ENCODE measurements at regions not wholly inside any gene's neighbourhood (a gene's known extent, or its start where the extent isn't known, plus 50 kb on each side); places are given as distances from the start of the nearest gene placed in this dataset.
"Not testable (repeated sequence)": the region's sequence is repeated elsewhere in the genome, so short reads cannot be mapped to it uniquely, and the experiment has no call there.

GRCh38 chr4:150008546-150008945, 69.7 kb upstream of the DCLK2 start:
- H3K4me3 ChIP-seq = no peak overlapping the region
- DNase-seq = no peak
- no peaks in the 10 kb centered on the region for H3K9me3 ChIP-seq
- no peaks in the 10 kb centered on the region for H3K36me3 ChIP-seq
- H3K27me3 ChIP-seq = no peaks in the 10 kb centered on the region
- H3K27ac ChIP-seq = no peak overlapping the region
- no peak for TF ChIP-seq CTCF (IDR thresholded peaks at IDR 0.05)
- peaks cover 0 to 56% (median 21%) of the 10 kb centered on the region in 4 donors for H3K4me1 ChIP-seq
- intact Hi-C loops (cut with DNase I; ENCODE audit: low total_unique reads) = loop anchor here (10.0 kb wide), 1 partner anchor 206 kb away; no protein-coding TSS in a partner anchor

GRCh38 chr4:150009533-150009932, 68.7 kb upstream of the DCLK2 start:
- Histone ChIP-seq H3K27me3 (no peaks in the 10 kb centered on the region), H3K4me1 (peaks cover 0 to 46% (median 18%) of the 10 kb centered on the region in 4 donors), H3K36me3 (no peaks in the 10 kb centered on the region), H3K9me3 (no peaks in the 10 kb centered on the region), H3K27ac (no peak overlapping the region), H3K4me3 (no peak overlapping the region)
- intact Hi-C loops (cut with DNase I; ENCODE audit: low total_unique reads) = loop anchor here (10.0 kb wide), 1 partner anchor 205 kb away; no protein-coding TSS in a partner anchor
- no peak for DNase-seq
- TF ChIP-seq CTCF (IDR thresholded peaks at IDR 0.05) = no peak

DNA sequence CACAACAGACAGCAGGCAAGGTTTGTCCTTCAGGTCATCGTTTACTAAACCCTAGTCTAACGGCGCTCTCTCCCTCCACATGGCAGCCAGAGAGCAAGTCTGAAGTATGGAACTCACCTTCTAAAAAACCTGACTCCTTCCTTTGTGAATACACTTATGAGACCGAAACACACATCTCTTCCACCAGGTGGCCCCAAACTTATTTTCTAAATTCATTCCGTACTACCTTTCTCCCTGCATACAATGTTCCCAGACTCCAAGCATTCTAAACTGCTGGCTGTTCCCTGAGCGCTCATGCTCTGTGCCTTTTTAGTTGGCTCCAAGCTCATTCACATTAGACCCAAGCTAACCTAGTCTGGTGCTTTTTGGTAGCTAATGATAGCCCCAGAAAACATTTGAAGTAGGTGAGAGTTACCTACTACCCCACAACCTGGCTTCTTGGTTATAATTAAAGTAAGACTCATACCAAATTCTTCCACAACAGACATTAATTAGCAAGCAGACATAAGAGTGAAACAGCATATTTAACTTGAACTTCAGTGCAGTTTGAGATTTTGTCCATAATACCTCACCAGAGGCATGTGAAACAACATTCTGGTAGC, 67.6 kb upstream of the DCLK2 start:
- peak; percentile 49 to 61 for TF ChIP-seq CTCF (IDR thresholded peaks at IDR 0.05)
- Histone ChIP-seq H3K36me3 (no peaks in the 10 kb centered on the region), H3K9me3 (no peaks in the 10 kb centered on the region), H3K27ac (no peak overlapping the region), H3K4me1 (peaks cover 0 to 35% (median 13%) of the 10 kb centered on the region in 4 donors), H3K27me3 (no peaks in the 10 kb centered on the region), H3K4me3 (no peak overlapping the region)
- intact Hi-C loops (cut with DNase I; ENCODE audit: low total_unique reads) = no loop called here
- peak in 1 of 2 donors; percentile 36 for DNase-seq

DNA sequence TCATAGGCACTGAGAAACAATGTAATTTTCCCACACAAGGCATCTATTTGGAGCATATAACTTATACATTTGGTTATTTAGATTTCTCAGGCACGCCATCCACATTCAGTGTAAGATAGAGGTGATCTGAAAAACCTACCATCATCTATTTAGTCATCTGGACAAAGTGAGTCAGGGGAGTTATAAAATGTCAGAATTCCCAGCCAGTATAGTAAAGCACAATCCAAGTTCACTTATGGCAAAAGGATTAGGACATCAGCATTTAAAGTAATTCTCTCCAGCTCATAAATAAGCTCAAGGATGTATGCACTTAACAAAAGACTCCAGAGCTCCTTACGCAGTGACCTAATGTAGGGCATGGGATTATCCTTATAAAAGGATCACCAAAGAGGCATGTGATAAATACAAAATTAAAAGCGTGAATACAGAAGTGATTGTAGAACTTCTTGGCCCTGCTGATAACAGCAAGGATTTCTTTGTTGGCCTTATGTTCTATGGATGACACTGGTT, 65.3 kb upstream of the DCLK2 start:
- no peak overlapping the region for H3K4me3 ChIP-seq
- no peak for DNase-seq
- intact Hi-C loops (cut with DNase I; ENCODE audit: low total_unique reads) = no loop called here
- no peak for TF ChIP-seq CTCF (IDR thresholded peaks at IDR 0.05)
- no peaks in the 10 kb centered on the region for H3K36me3 ChIP-seq
- H3K27me3 ChIP-seq = no peaks in the 10 kb centered on the region
- H3K27ac ChIP-seq = no peak overlapping the region
- peaks cover 0 to 12% (median 0%) of the 10 kb centered on the region in 4 donors for H3K4me1 ChIP-seq
- H3K9me3 ChIP-seq = no peaks in the 10 kb centered on the region

- intact Hi-C loops (cut with DNase I; ENCODE audit: low total_unique reads); DNase-seq: not testable (repeated sequence)
Measured at GRCh38 chr4:150015910-150016309, 62.3 kb upstream of the DCLK2 start.

DNA sequence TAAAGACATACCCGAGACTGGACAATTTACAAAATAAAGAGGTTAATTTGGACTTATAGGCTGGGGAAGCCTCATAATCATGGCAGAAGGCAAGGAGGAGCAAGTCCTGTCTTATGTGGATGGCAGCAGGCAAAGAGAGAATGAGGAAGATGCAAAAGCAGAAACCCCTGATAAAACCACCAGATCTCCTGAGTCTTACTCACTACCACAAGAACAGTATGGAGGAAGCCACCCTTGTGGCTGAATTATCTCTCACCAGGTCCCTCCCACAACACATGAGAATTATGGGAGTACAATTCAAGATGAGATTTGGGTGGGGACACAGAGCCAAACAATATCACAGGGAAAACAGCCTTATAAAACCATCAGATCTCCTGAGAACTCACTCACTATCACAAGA, 61.6 kb upstream of the DCLK2 start:
- H3K36me3 ChIP-seq; H3K27me3 ChIP-seq; H3K4me3 ChIP-seq; H3K9me3 ChIP-seq; intact Hi-C loops (cut with DNase I; ENCODE audit: low total_unique reads); DNase-seq; H3K4me1 ChIP-seq; H3K27ac ChIP-seq: not testable (repeated sequence)

More at GRCh38 chr4:150015910-150016309, 62.3 kb upstream of the DCLK2 start:
- H3K4me3 ChIP-seq, H3K9me3 ChIP-seq, H3K4me1 ChIP-seq, H3K36me3 ChIP-seq, H3K27me3 ChIP-seq, H3K27ac ChIP-seq: not testable (repeated sequence)

Data from tibial artery (tissue), 4 donors.